ENCODE measurements at regions not wholly inside any gene's neighbourhood (a gene's known extent, or its start where the extent isn't known, plus 50 kb on each side); places are given as distances from the start of the nearest gene placed in this dataset.

DNA sequence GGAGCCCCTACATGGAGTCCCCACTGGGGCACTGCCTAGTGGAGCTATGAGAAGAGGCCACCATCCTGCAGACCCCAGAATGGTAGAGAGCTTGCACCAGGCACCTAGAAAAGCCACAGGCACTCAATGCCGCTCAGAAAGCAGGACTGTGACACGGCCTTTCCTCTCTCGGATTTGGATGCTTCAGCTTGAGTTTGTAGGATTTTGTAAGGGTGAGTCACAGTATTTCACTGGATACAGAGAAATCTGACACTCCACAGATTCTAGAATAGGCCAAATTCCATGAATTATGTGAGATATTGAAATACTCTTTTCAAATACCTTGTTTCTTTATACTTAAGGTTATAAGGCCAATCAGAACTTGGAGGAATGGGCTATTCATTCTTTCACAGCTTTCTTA lies 424.5 kb downstream of the HTR1B start:
- DNase-seq (ENCODE audit: low read depth), result no peak
- H3K4me3 ChIP-seq (ENCODE audit: low read depth, low read length), result no peak overlapping the region
- TF ChIP-seq, protein P1, sequence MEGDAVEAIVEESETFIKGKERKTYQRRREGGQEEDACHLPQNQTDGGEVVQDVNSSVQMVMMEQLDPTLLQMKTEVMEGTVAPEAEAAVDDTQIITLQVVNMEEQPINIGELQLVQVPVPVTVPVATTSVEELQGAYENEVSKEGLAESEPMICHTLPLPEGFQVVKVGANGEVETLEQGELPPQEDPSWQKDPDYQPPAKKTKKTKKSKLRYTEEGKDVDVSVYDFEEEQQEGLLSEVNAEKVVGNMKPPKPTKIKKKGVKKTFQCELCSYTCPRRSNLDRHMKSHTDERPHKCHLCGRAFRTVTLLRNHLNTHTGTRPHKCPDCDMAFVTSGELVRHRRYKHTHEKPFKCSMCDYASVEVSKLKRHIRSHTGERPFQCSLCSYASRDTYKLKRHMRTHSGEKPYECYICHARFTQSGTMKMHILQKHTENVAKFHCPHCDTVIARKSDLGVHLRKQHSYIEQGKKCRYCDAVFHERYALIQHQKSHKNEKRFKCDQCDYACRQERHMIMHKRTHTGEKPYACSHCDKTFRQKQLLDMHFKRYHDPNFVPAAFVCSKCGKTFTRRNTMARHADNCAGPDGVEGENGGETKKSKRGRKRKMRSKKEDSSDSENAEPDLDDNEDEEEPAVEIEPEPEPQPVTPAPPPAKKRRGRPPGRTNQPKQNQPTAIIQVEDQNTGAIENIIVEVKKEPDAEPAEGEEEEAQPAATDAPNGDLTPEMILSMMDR (IDR thresholded peaks at IDR 0.05; ENCODE audit: low read depth, low read length, missing control alignments), result no peak

DNA sequence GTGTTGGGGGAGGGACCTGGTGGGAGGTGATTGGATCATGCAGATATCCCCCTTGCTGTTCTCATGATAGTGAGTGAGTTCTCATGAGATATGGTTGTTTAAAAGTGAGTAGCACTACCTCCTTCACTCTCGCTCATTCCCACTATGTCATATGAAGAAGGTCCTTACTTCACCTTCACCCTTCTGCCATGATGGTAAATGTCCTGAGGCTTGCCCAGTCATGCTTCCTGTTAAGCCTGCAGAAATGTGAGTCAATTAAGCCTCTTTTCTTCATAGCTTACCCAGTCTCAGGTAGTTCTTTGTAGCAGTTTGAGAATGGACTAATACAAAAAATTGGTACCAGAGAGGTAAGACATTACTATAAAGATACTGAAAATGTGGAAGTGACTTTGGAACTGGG lies 425.9 kb downstream of the HTR1B start:
- TF ChIP-seq, protein P1 (IDR thresholded peaks at IDR 0.05; ENCODE audit: low read depth, low read length, missing control alignments), result no peak
- no peak for DNase-seq (ENCODE audit: low read depth)
- no peak overlapping the region for H3K4me3 ChIP-seq (ENCODE audit: low read depth, low read length)

DNA sequence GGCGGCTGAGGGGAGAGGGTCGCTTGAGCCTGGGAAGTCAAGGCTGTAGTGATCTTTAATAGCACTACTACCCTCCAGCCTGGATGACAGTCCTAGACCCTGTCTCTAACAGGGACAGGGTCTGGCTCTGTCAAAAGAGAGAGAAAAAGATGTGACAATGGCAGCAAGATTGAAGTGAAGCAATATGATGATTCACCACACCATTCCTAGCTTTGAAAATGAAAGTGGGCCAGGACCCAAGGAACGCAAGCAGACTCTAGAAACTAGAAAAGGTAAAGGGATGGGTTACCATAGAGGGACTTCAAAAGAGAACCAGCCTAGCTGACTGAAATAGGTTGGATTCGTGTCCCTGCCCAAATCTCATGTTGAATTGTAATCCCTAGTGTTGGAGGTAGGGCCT lies 426.9 kb downstream of the HTR1B start:
- no peak overlapping the region for H3K4me3 ChIP-seq (ENCODE audit: low read depth, low read length)
- no peak for DNase-seq (ENCODE audit: low read depth)
- TF ChIP-seq, protein P1 (IDR thresholded peaks at IDR 0.05; ENCODE audit: low read depth, low read length, missing control alignments), result no peak

DNA sequence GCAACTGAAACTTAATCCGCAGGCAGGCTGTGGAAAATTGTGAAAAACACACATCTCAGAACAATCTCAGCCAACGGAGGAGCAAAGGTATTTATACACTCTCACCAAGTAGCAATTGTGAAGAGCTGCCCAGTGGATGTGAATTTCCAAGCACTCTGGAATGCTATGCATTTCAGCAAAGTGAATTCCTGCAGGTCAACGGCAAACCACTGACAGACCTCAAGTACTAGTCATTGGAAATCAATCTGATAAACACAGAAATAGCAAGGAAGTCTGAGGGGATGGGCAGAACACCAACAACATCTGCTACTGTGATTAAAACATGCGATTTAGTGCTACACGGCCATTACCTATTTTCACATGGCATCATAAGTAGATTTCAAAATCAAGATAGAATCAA lies 429.1 kb downstream of the HTR1B start:
- TF ChIP-seq, protein P1 (IDR thresholded peaks at IDR 0.05; ENCODE audit: low read depth, low read length, missing control alignments), result no peak
- no peak overlapping the region for H3K4me3 ChIP-seq (ENCODE audit: low read depth, low read length)
- DNase-seq (ENCODE audit: low read depth), result no peak

DNA sequence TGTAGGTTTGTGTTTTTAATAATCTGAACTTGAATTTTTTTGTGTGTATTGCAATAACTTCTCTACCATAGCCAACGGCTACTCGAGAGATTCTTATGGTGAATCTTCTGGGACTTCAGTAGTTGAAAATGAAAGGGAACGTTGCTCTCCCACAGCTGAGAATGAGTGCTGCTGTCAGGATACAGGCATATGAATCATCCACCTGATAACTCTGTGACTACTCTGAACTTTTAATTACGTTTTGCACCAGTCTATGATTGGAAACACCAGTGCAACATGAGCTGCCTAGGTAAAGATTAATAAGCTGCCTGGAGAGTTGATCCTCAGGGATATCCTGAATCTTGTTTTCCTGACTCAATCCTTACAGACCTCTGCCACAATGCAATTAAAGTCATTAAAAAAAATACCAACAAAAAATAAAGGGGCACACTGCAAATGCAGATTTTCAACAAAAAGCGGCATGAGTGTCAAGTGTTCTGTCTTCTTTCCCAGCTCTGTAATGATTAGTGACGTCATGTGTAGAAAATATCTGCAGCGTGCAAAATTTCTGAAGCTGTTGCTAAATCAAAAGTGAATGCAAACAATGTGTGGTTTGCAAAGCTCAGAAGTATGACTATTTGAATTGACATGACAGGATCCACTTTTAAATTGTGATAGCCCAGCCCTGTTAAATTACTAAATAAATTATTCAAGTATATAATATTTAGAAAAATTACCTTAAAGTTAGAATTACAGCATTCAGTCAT lies 432.2 kb downstream of the HTR1B start:
- TF ChIP-seq, protein P1 (IDR thresholded peaks at IDR 0.05; ENCODE audit: low read depth, low read length, missing control alignments), result no peak
- no peak for DNase-seq (ENCODE audit: low read depth)
- H3K4me3 ChIP-seq (ENCODE audit: low read depth, low read length), result no peak overlapping the region

DNA sequence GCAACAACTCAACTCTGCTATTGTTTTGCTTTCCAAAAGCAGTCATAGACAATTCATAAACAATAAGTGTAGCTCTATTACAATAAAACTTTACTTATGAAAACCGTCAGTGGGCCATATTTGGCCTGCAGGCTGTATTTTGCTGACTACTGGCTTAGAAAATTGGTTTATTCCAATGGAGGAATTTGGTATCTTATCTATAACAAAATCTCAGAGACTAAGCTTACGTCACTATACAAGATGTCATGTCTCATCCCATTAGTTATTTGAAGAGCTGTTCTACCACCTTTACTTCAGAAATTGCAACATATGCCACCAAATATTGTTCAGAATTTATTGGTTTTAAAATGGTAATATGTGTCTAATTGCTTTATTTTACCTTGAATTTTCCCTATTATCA lies 436.9 kb downstream of the HTR1B start:
- no peak for DNase-seq (ENCODE audit: low read depth)
- TF ChIP-seq, protein P1 (IDR thresholded peaks at IDR 0.05; ENCODE audit: low read depth, low read length, missing control alignments), result no peak
- no peak overlapping the region for H3K4me3 ChIP-seq (ENCODE audit: low read depth, low read length)

DNA sequence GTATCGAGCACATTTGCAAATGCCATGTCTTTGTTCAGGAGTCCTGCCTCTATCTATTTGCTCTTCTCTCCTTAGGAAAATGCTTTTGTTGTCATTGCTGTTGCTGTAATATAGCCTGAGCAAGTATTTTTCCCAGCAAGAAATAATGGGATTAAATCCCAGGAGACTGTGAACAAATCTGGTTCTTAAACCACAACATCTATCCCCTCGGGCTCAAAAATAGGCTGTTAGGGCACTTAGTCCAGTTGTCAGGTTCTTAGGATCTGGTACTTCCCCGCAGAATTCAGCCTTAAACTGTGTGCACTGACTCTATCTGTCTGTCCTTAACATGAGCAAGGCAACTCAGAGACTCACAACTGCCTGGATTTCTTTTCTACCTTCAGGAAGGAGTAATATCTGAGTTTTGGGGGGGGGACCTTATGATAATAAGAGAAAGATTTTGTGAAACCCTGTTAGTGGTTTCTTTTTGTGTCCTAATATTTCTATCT lies 437.5 kb downstream of the HTR1B start:
- DNase-seq (ENCODE audit: low read depth), result no peak
- no peak overlapping the region for H3K4me3 ChIP-seq (ENCODE audit: low read depth, low read length)
- TF ChIP-seq, protein P1 (IDR thresholded peaks at IDR 0.05; ENCODE audit: low read depth, low read length, missing control alignments), result no peak
